ENCODE measurements at regions not wholly inside any gene's neighbourhood (a gene's known extent, or its start where the extent isn't known, plus 50 kb on each side); places are given as distances from the start of the nearest gene placed in this dataset.

- 93% methylated on average over 2 of the region's 2 CpGs for WGBS
- TF ChIP-seq POLR2A (IDR thresholded peaks at IDR 0.05; ENCODE audit: low read depth) (no peak), POLR2AphosphoS5 (IDR thresholded peaks at IDR 0.05) (no peak), CTCF (IDR thresholded peaks at IDR 0.05) (no peak), EP300 (IDR thresholded peaks at IDR 0.05) (no peak)
- Histone ChIP-seq H3K9me3 (no peaks in the 10 kb centered on the region), H3K27me3 (peaks cover 0 to 88% (median 8%) of the 10 kb centered on the region in 4 donors), H3K36me3 (no peaks in the 10 kb centered on the region), H3K4me1 (no peaks in the 10 kb centered on the region), H3K27ac (replicated peaks in 1 of 4) (no peak overlapping the region), H3K4me3 (no peak overlapping the region)
- DNase-seq (ENCODE audit: extremely low spot score), result no peak
- intact Hi-C loops (cut with DNase I), result no loop called here
These were observed 173.5 kb upstream of the LHX5 start for GRCh38 chr12:113645183-113645582.

- peaks cover 0 to 90% (median 6%) of the 10 kb centered on the region in 4 donors for H3K27me3 ChIP-seq
- no peak for DNase-seq (ENCODE audit: extremely low spot score)
- no peaks in the 10 kb centered on the region for H3K36me3 ChIP-seq
- no peak overlapping the region for H3K4me3 ChIP-seq
- H3K27ac ChIP-seq (replicated peaks in 1 of 4), result no peak overlapping the region
- H3K4me1 ChIP-seq, result peaks cover 0 to under 1% (median 0%) of the 10 kb centered on the region in 4 donors
- intact Hi-C loops (cut with DNase I), result no loop called here
- 38% methylated on average over 8 of the region's 8 CpGs for WGBS
- H3K9me3 ChIP-seq, result no peaks in the 10 kb centered on the region
- TF ChIP-seq POLR2AphosphoS5 (IDR thresholded peaks at IDR 0.05) (no peak), EP300 (IDR thresholded peaks at IDR 0.05) (no peak), POLR2A (IDR thresholded peaks at IDR 0.05; ENCODE audit: low read depth) (no peak), CTCF (IDR thresholded peaks at IDR 0.05) (no peak)
These were observed 171.7 kb upstream of the LHX5 start for GRCh38 chr12:113643177-113643974.

- TF ChIP-seq CTCF (IDR thresholded peaks at IDR 0.05) (no peak), POLR2A (IDR thresholded peaks at IDR 0.05; ENCODE audit: low read depth) (no peak), EP300 (IDR thresholded peaks at IDR 0.05) (no peak), POLR2AphosphoS5 (IDR thresholded peaks at IDR 0.05) (no peak)
- peaks cover 0 to 92% (median 10%) of the 10 kb centered on the region in 4 donors for H3K27me3 ChIP-seq
- 67% methylated on average over 2 of the region's 2 CpGs for WGBS
- no peaks in the 10 kb centered on the region for H3K36me3 ChIP-seq
- intact Hi-C loops (cut with DNase I), result no loop called here
- H3K4me3 ChIP-seq, result no peak overlapping the region
- H3K9me3 ChIP-seq, result no peaks in the 10 kb centered on the region
- no peak for DNase-seq (ENCODE audit: extremely low spot score)
- H3K27ac ChIP-seq (replicated peaks in 1 of 4), result no peak overlapping the region
- H3K4me1 ChIP-seq, result peaks cover 0 to 7% (median 2%) of the 10 kb centered on the region in 4 donors
These were observed 171.0 kb upstream of the LHX5 start for GRCh38 chr12:113642672-113643071.

- Histone ChIP-seq H3K4me3 (no peak overlapping the region), H3K4me1 (peaks cover 0 to 7% (median 2%) of the 10 kb centered on the region in 4 donors), H3K36me3 (no peaks in the 10 kb centered on the region), H3K9me3 (no peaks in the 10 kb centered on the region), H3K27me3 (peaks cover 0 to 94% (median 12%) of the 10 kb centered on the region in 4 donors), H3K27ac (replicated peaks in 1 of 4) (no peak overlapping the region)
- intact Hi-C loops (cut with DNase I), result no loop called here
- TF ChIP-seq POLR2AphosphoS5 (IDR thresholded peaks at IDR 0.05) (no peak), EP300 (IDR thresholded peaks at IDR 0.05) (no peak), POLR2A (IDR thresholded peaks at IDR 0.05; ENCODE audit: low read depth) (no peak), CTCF (IDR thresholded peaks at IDR 0.05) (no peak)
- DNase-seq (ENCODE audit: extremely low spot score), result no peak
- 91% methylated on average over 3 of the region's 3 CpGs for WGBS
These were observed 170.5 kb upstream of the LHX5 start for GRCh38 chr12:113642216-113642615.

All from esophagus muscularis mucosa (tissue), 4 donors.